HEK293 (cell line): ENCODE measurements at regions not wholly inside any gene's neighbourhood (a gene's known extent, or its start where the extent isn't known, plus 50 kb on each side); places are given as distances from the start of the nearest gene placed in this dataset.

Experiments
- CTCF ChIP-seq: fragments of 450-650 bp; formaldehyde crosslinking; IDR thresholded peaks from 2 replicates; pipeline ENCODE4 v1.5.1; 2016; ENCODE audit warnings: missing biosample characterization, missing genetic modification characterization
- ZBTB1 ChIP-seq: fragments of 450-650 bp; formaldehyde crosslinking; IDR thresholded peaks from 2 replicates; pipeline ENCODE4 v1.5.1; 2016; ENCODE audit warnings: missing biosample characterization, missing genetic modification characterization
- ZNF138 ChIP-seq: fragments of 450-650 bp; formaldehyde crosslinking; IDR thresholded peaks from 2 replicates; pipeline ENCODE4 v1.5.1; 2016; ENCODE audit warnings: missing biosample characterization, missing genetic modification characterization, borderline replicate concordance
- ZNF529 ChIP-seq: fragments of 450-650 bp; formaldehyde crosslinking; IDR thresholded peaks from 2 replicates; pipeline ENCODE4 v1.5.1; 2017; ENCODE audit warnings: missing genetic modification characterization, missing biosample characterization; ENCODE audit not compliant: insufficient replicate concordance
- ZNF561 ChIP-seq: fragments of 450-650 bp; IDR thresholded peaks from 2 replicates; pipeline ENCODE4 v1.5.1; 2018; ENCODE audit warnings: missing biosample characterization, missing genetic modification characterization, borderline replicate concordance

- TF ChIP-seq ZNF529 (tag by site-specific recombination) (no peak), CTCF (tag by site-specific recombination) (no peak), ZNF138 (no peak), ZNF561 (no peak), ZBTB1 (no peak)
Observed at GRCh38 chr11:114815176-114815575, 136.8 kb downstream of the NXPE2 start.
